Neutrophil (primary cell): ENCODE measurements at regions not wholly inside any gene's neighbourhood (a gene's known extent, or its start where the extent isn't known, plus 50 kb on each side); places are given as distances from the start of the nearest gene placed in this dataset.

Experiments
- H3K27ac ChIP-seq: fragments of 200-600 bp; sonication (generic); 2 replicates; pipeline ENCODE4 v1.5.1; 2016; ENCODE audit warnings: mild to moderate bottlenecking, moderate library complexity
- H3K27me3 ChIP-seq: fragments of 200-600 bp; sonication (generic); 2 replicates; pipeline ENCODE4 v1.6.0; 2016; ENCODE audit warnings: mild to moderate bottlenecking
- H3K36me3 ChIP-seq: fragments of 200-600 bp; sonication (generic); 2 replicates; pipeline ENCODE4 v1.5.1; 2017
- H3K4me1 ChIP-seq, 2 experiments: fragments of 200-600 bp in 1 of 2; sonication (generic) in 1 of 2; 1 replicate in 1 of 2; 2 replicates in 1 of 2; pipeline versions ENCODE4 v1.5.1 to v1.6.1; 2013 to 2016; ENCODE audit warnings: low read depth in 1 of 2, low read length in 1 of 2, mild to moderate bottlenecking in 1 of 2, moderate library complexity in 1 of 2; ENCODE audit not compliant: control insufficient read depth in 1 of 2, insufficient read depth in 1 of 2
- H3K4me3 ChIP-seq, 2 experiments: fragments of 200-600 bp in 1 of 2; sonication (generic) in 1 of 2; 1 replicate in 1 of 2; 2 replicates in 1 of 2; pipeline ENCODE4 v1.5.1; 2013 to 2016; ENCODE audit warnings: low read depth in 1 of 2, low read length in 1 of 2, mild to moderate bottlenecking in 1 of 2, moderate library complexity in 1 of 2
- H3K9me3 ChIP-seq: fragments of 200-600 bp; sonication (generic); 2 replicates; pipeline ENCODE4 v1.5.1; 2016
- TF ChIP-seq, protein P1 (sequence below): fragments of 200-600 bp; sonication (generic); IDR thresholded peaks from 2 replicates; pipeline ENCODE4 v1.5.1; 2016; ENCODE audit warnings: antibody characterized with exemption

DNA sequence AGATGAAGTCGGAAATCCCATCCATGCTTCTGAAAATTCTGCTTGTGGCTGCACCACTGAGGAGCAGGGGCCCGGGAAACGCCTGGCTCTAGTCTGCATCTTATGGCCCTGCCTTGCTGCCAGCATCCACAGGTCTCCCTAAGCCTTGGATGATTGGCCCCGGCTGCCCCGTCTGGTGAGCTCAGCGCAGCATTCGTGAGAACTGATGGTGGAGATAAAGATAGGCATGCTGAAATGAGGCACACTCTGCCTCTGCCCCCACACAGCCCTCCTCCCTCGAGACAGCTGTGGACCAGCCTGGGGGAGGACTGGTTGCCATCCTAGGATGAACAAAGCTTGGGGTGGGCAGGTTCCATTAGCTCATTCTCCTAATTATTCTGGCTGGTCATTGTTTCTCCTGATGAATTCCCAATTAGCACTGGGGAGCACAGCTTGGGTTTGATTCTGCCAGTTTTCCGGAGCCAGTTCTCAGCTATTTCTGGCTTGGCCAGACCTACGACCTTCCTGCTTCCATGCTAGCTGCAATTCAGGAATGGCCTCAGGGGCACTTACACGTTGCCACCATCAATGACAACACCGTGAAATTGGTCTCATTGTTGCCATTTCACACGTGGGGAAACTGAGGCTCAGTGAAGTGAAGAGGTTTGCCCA, 62.8 kb upstream of the CPEB4 start:
- Histone ChIP-seq H3K27ac (no peak overlapping the region), H3K4me1 (peaks cover 10 to 21% of the 10 kb centered on the region in 2 experiments), H3K9me3 (no peaks in the 10 kb centered on the region), H3K27me3 (no peaks in the 10 kb centered on the region), H3K4me3 (no peak overlapping the region), H3K36me3 (no peaks in the 10 kb centered on the region)
- TF ChIP-seq, protein P1, sequence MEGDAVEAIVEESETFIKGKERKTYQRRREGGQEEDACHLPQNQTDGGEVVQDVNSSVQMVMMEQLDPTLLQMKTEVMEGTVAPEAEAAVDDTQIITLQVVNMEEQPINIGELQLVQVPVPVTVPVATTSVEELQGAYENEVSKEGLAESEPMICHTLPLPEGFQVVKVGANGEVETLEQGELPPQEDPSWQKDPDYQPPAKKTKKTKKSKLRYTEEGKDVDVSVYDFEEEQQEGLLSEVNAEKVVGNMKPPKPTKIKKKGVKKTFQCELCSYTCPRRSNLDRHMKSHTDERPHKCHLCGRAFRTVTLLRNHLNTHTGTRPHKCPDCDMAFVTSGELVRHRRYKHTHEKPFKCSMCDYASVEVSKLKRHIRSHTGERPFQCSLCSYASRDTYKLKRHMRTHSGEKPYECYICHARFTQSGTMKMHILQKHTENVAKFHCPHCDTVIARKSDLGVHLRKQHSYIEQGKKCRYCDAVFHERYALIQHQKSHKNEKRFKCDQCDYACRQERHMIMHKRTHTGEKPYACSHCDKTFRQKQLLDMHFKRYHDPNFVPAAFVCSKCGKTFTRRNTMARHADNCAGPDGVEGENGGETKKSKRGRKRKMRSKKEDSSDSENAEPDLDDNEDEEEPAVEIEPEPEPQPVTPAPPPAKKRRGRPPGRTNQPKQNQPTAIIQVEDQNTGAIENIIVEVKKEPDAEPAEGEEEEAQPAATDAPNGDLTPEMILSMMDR, result no peak

DNA sequence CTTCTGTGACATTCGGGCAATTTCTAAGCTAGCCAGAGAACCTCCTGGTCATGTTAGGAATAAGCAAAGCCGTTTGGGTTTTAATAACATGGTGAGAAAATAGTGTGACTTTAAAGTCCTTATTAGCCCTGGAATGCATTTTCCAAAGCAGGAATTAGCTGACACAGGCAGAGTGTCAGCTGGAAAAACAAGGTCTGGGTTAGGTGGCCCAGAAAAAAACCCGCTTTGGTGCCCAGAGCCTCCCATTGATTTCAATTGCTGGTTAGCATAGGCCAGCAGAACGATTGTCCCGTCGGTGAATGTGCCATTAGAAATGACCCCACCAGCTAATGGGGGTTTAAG, 62.1 kb upstream of the CPEB4 start:
- peaks cover 7 to 23% of the 10 kb centered on the region in 2 experiments for H3K4me1 ChIP-seq
- no peaks in the 10 kb centered on the region for H3K27me3 ChIP-seq
- no peak overlapping the region for H3K4me3 ChIP-seq
- no peaks in the 10 kb centered on the region for H3K36me3 ChIP-seq
- TF ChIP-seq, protein P1, result no peak
- H3K27ac ChIP-seq, result no peak overlapping the region
- H3K9me3 ChIP-seq, result no peaks in the 10 kb centered on the region

DNA sequence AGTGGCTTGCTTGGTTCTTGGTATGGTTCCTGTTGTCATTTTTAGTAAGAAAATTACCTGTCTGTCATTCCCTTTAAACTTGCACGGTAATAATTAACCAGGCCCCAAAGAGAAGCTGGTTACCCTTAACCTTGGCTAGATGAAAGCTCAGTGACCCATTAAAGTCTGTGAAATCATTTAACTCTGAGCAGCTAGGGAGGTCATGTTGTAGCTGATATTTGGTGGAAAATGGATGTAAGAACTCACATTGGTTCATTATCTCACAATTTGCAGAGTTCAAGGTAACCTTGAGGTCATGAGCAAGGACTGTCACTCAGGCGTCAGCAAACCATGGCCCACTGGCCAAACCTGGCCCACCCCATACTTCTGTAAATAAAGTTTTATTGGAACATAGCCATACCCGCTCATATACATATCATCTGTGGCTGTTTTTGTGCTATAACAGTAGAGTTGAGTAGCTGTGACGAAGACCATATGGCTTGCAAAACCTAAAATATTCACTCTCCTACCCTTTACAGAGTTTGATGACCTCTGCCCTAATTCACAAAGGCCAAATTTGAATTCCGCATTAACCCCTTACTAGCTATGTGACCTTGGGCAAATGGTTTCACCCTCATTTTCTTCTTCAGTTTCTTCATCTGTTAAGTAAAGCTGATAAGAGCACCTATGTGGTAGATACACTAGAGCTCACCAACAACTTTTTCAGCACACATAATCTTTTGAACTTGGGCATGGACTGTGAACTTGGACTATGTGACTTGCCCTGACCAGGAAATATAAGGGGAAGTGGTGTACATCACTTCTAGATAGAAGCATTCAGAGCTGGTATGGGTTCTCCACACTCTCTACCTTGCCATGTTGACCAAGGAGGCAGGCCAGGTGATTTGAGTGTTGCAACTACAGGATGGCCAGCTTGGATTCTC, 61.5 kb upstream of the CPEB4 start:
- peaks cover under 1 to 20% of the 10 kb centered on the region in 2 experiments for H3K4me1 ChIP-seq
- H3K36me3 ChIP-seq, result no peaks in the 10 kb centered on the region
- TF ChIP-seq, protein P1, result no peak
- H3K27ac ChIP-seq, result no peak overlapping the region
- H3K4me3 ChIP-seq, result no peak overlapping the region
- H3K27me3 ChIP-seq, result no peaks in the 10 kb centered on the region
- H3K9me3 ChIP-seq, result no peaks in the 10 kb centered on the region

DNA sequence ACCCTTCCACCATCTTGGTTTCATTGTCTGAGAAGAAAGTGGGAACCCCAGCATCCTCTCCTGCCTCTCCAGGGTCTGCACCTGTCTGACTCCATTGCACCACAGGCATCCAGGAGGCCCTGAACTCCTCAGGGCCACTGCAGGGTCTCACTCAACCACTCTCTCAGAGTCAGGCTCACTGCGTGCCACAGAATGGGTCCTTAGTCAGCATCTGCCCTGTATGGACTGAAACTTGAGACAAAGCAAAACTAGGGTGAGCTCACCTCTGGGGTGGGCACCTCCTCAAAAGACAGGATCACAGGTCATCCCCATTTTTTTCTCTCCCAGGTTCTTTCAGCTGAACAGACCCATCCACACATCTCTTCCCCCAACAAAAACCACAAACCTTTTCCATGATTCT, 59.2 kb upstream of the CPEB4 start:
- Histone ChIP-seq H3K27me3 (no peaks in the 10 kb centered on the region), H3K4me1 (peaks cover 19 to 41% of the 10 kb centered on the region in 2 experiments), H3K9me3 (no peaks in the 10 kb centered on the region), H3K36me3 (no peaks in the 10 kb centered on the region), H3K27ac (no peak overlapping the region), H3K4me3 (no peak overlapping the region)
- TF ChIP-seq, protein P1, result no peak

DNA sequence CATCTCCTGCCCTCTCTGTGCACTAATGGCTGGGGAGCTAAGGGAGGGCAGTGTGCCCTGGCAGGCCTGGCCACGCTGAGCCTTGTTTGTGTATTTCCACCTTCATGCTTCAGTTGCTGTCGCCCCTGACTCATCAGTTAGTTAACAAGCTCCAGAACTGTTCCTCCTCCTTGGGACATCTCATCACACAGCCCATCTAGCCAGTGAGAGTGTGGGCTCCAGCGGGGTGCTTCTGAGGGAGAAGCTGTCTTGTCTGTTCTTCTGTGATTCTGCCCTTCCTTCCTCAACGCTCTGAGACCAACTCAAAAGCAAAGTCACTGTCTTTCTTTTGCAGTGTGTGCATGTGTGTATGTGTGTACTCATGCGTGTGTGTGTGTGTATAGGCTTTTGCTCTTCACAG, 58.3 kb upstream of the CPEB4 start:
- Histone ChIP-seq H3K4me1 (peaks cover 28 to 50% of the 10 kb centered on the region in 2 experiments), H3K27ac (no peak overlapping the region), H3K4me3 (no peak overlapping the region), H3K9me3 (no peaks in the 10 kb centered on the region), H3K27me3 (no peaks in the 10 kb centered on the region), H3K36me3 (no peaks in the 10 kb centered on the region)
- TF ChIP-seq, protein P1, result no peak
